ENCODE measurements at regions not wholly inside any gene's neighbourhood (a gene's known extent, or its start where the extent isn't known, plus 50 kb on each side); places are given as distances from the start of the nearest gene placed in this dataset.

GRCh38 chr14:58817846-58818245 lies 180.1 kb downstream of the DACT1 start:
- no peaks in the 10 kb centered on the region for H3K4me1 ChIP-seq (ENCODE audit: low read length)
- H3K27ac ChIP-seq (ENCODE audit: low read length) = no peak overlapping the region
- H3K27me3 ChIP-seq (ENCODE audit: low read length) = no peaks in the 10 kb centered on the region
- no peaks in the 10 kb centered on the region for H4K20me1 ChIP-seq (ENCODE audit: insufficient read depth, low read depth, low read length)
- H3K4me3 ChIP-seq (ENCODE audit: low read length) = no peak overlapping the region
- no peaks in the 10 kb centered on the region for H3K9me2 ChIP-seq (replicated peaks; ENCODE audit: insufficient read depth, low read length)
- no peak for DNase-seq
- H3K4me2 ChIP-seq (ENCODE audit: low read depth, low read length, poor library complexity, severe bottlenecking) = no peak overlapping the region
- no peaks in the 10 kb centered on the region for H3K79me2 ChIP-seq (ENCODE audit: low read length)
- no peak overlapping the region for H3K9ac ChIP-seq (ENCODE audit: low read length)
- no peak overlapping the region for H2AFZ ChIP-seq (ENCODE audit: low read length)
- H3K36me3 ChIP-seq (ENCODE audit: insufficient read depth, low read length) = no peaks in the 10 kb centered on the region
- H3K9me3 ChIP-seq (ENCODE audit: low read length) = no peaks in the 10 kb centered on the region

DNA sequence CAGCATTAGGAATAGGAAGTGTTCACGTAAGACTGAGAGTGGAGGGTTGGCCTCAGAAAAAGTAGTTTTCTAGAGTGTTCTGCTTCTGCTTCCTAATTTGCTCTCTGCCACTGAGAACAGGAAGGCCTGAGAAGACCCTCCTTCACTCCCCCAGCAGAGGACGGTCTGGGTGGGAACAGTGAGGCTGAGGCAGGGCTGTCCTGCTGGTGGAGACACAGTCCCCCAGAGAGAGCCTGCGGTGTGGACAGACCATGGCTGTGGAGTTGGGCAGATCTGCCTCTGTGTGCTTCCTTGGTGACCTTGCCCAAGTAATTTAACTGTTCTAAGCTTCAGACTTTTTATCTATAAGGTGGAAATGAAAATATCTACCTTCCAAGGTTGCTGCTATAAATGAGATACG lies 182.3 kb downstream of the DACT1 start:
- no peaks in the 10 kb centered on the region for H4K20me1 ChIP-seq (ENCODE audit: insufficient read depth, low read depth, low read length)
- no peak overlapping the region for H3K9ac ChIP-seq (ENCODE audit: low read length)
- no peak overlapping the region for H3K4me3 ChIP-seq (ENCODE audit: low read length)
- H3K9me3 ChIP-seq (ENCODE audit: low read length) = no peaks in the 10 kb centered on the region
- H3K4me1 ChIP-seq (ENCODE audit: low read length) = no peaks in the 10 kb centered on the region
- no peak overlapping the region for H2AFZ ChIP-seq (ENCODE audit: low read length)
- no peak for DNase-seq
- H3K4me2 ChIP-seq (ENCODE audit: low read depth, low read length, poor library complexity, severe bottlenecking) = no peak overlapping the region
- no peaks in the 10 kb centered on the region for H3K9me2 ChIP-seq (replicated peaks; ENCODE audit: insufficient read depth, low read length)
- no peaks in the 10 kb centered on the region for H3K27me3 ChIP-seq (ENCODE audit: low read length)
- no peak overlapping the region for H3K27ac ChIP-seq (ENCODE audit: low read length)
- no peaks in the 10 kb centered on the region for H3K36me3 ChIP-seq (ENCODE audit: insufficient read depth, low read length)
- no peaks in the 10 kb centered on the region for H3K79me2 ChIP-seq (ENCODE audit: low read length)

GRCh38 chr14:58821421-58821820 lies 183.7 kb downstream of the DACT1 start:
- Histone ChIP-seq H3K79me2 (ENCODE audit: low read length) (no peaks in the 10 kb centered on the region), H3K4me2 (ENCODE audit: low read depth, low read length, poor library complexity, severe bottlenecking) (no peak overlapping the region)

DNA sequence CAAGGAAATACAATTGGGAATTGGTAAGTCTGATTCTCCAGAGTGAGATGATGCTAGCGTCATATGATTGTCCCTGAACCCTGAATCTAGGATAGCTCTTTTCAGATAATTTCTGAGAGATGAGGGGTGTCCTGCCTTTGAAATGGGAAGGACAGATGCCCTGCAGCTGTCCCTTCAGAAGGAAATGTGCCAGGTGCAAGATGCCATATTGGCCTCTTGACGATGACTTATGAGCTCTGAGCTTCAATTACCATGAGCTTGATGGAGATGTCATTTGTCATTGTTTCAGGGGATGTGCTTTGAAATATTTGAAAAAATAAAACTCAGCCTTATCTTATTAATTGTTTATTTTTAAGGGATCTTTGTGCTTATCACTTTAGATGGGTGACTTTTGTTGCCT lies 185.1 kb downstream of the DACT1 start:
- Histone ChIP-seq H3K9me3 (ENCODE audit: low read length) (peaks cover 4% of the 10 kb centered on the region), H3K27me3 (ENCODE audit: low read length) (no peaks in the 10 kb centered on the region), H3K9me2 (replicated peaks; ENCODE audit: insufficient read depth, low read length) (no peaks in the 10 kb centered on the region), H3K9ac (ENCODE audit: low read length) (no peak overlapping the region), H3K4me3 (ENCODE audit: low read length) (no peak overlapping the region), H4K20me1 (ENCODE audit: insufficient read depth, low read depth, low read length) (no peaks in the 10 kb centered on the region), H3K79me2 (ENCODE audit: low read length) (no peaks in the 10 kb centered on the region), H3K4me2 (ENCODE audit: low read depth, low read length, poor library complexity, severe bottlenecking) (no peak overlapping the region), H2AFZ (ENCODE audit: low read length) (no peak overlapping the region), H3K36me3 (ENCODE audit: insufficient read depth, low read length) (no peaks in the 10 kb centered on the region), H3K4me1 (ENCODE audit: low read length) (no peaks in the 10 kb centered on the region), H3K27ac (ENCODE audit: low read length) (no peak overlapping the region)
- no peak for DNase-seq

More at GRCh38 chr14:58821421-58821820, 183.7 kb downstream of the DACT1 start:
- Histone ChIP-seq H3K9ac (ENCODE audit: low read length) (no peak overlapping the region), H3K27me3 (ENCODE audit: low read length) (no peaks in the 10 kb centered on the region), H3K9me3 (ENCODE audit: low read length) (no peaks in the 10 kb centered on the region), H4K20me1 (ENCODE audit: insufficient read depth, low read depth, low read length) (no peaks in the 10 kb centered on the region), H2AFZ (ENCODE audit: low read length) (no peak overlapping the region), H3K4me1 (ENCODE audit: low read length) (no peaks in the 10 kb centered on the region), H3K4me3 (ENCODE audit: low read length) (no peak overlapping the region), H3K27ac (ENCODE audit: low read length) (no peak overlapping the region), H3K36me3 (ENCODE audit: insufficient read depth, low read length) (no peaks in the 10 kb centered on the region), H3K9me2 (replicated peaks; ENCODE audit: insufficient read depth, low read length) (no peaks in the 10 kb centered on the region)
- DNase-seq = no peak

GRCh38 chr14:58823312-58823711 lies 185.6 kb downstream of the DACT1 start:
- no peaks in the 10 kb centered on the region for H3K4me1 ChIP-seq (ENCODE audit: low read length)
- no peaks in the 10 kb centered on the region for H3K9me2 ChIP-seq (replicated peaks; ENCODE audit: insufficient read depth, low read length)
- H2AFZ ChIP-seq (ENCODE audit: low read length) = no peak overlapping the region
- no peak overlapping the region for H3K27ac ChIP-seq (ENCODE audit: low read length)
- DNase-seq = no peak
- no peak overlapping the region for H3K4me3 ChIP-seq (ENCODE audit: low read length)
- H3K27me3 ChIP-seq (ENCODE audit: low read length) = no peaks in the 10 kb centered on the region
- H3K9me3 ChIP-seq (ENCODE audit: low read length) = peaks cover 4% of the 10 kb centered on the region
- no peaks in the 10 kb centered on the region for H3K36me3 ChIP-seq (ENCODE audit: insufficient read depth, low read length)
- H3K4me2 ChIP-seq (ENCODE audit: low read depth, low read length, poor library complexity, severe bottlenecking) = no peak overlapping the region
- H3K79me2 ChIP-seq (ENCODE audit: low read length) = no peaks in the 10 kb centered on the region
- no peak overlapping the region for H3K9ac ChIP-seq (ENCODE audit: low read length)
- H4K20me1 ChIP-seq (ENCODE audit: insufficient read depth, low read depth, low read length) = no peaks in the 10 kb centered on the region

GRCh38 chr14:58824106-58824505 lies 186.3 kb downstream of the DACT1 start:
- H3K9ac ChIP-seq (ENCODE audit: low read length) = no peak overlapping the region
- H3K9me2 ChIP-seq (replicated peaks; ENCODE audit: insufficient read depth, low read length) = no peaks in the 10 kb centered on the region
- no peaks in the 10 kb centered on the region for H3K4me1 ChIP-seq (ENCODE audit: low read length)
- peaks cover 4% of the 10 kb centered on the region for H3K9me3 ChIP-seq (ENCODE audit: low read length)
- no peak overlapping the region for H3K4me2 ChIP-seq (ENCODE audit: low read depth, low read length, poor library complexity, severe bottlenecking)
- H3K79me2 ChIP-seq (ENCODE audit: low read length) = no peaks in the 10 kb centered on the region
- no peak for DNase-seq
- H3K4me3 ChIP-seq (ENCODE audit: low read length) = no peak overlapping the region
- no peak overlapping the region for H2AFZ ChIP-seq (ENCODE audit: low read length)
- no peaks in the 10 kb centered on the region for H3K27me3 ChIP-seq (ENCODE audit: low read length)
- H3K27ac ChIP-seq (ENCODE audit: low read length) = no peak overlapping the region
- H4K20me1 ChIP-seq (ENCODE audit: insufficient read depth, low read depth, low read length) = no peaks in the 10 kb centered on the region
- H3K36me3 ChIP-seq (ENCODE audit: insufficient read depth, low read length) = no peaks in the 10 kb centered on the region

GRCh38 chr14:58824796-58825195 lies 187.0 kb downstream of the DACT1 start:
- Histone ChIP-seq H3K4me1 (ENCODE audit: low read length) (no peaks in the 10 kb centered on the region), H3K4me3 (ENCODE audit: low read length) (no peak overlapping the region), H3K4me2 (ENCODE audit: low read depth, low read length, poor library complexity, severe bottlenecking) (no peak overlapping the region), H3K36me3 (ENCODE audit: insufficient read depth, low read length) (no peaks in the 10 kb centered on the region), H3K27me3 (ENCODE audit: low read length) (no peaks in the 10 kb centered on the region), H2AFZ (ENCODE audit: low read length) (no peak overlapping the region), H3K9ac (ENCODE audit: low read length) (no peak overlapping the region), H3K9me2 (replicated peaks; ENCODE audit: insufficient read depth, low read length) (no peaks in the 10 kb centered on the region), H4K20me1 (ENCODE audit: insufficient read depth, low read depth, low read length) (no peaks in the 10 kb centered on the region), H3K9me3 (ENCODE audit: low read length) (peaks cover 4% of the 10 kb centered on the region), H3K27ac (ENCODE audit: low read length) (no peak overlapping the region), H3K79me2 (ENCODE audit: low read length) (no peaks in the 10 kb centered on the region)
- no peak for DNase-seq

GRCh38 chr14:58825606-58826005 lies 187.8 kb downstream of the DACT1 start:
- H3K9me3 ChIP-seq (ENCODE audit: low read length) = peaks cover 4% of the 10 kb centered on the region
- no peaks in the 10 kb centered on the region for H3K27me3 ChIP-seq (ENCODE audit: low read length)
- H3K4me2 ChIP-seq (ENCODE audit: low read depth, low read length, poor library complexity, severe bottlenecking) = no peak overlapping the region
- no peaks in the 10 kb centered on the region for H3K79me2 ChIP-seq (ENCODE audit: low read length)
- H2AFZ ChIP-seq (ENCODE audit: low read length) = no peak overlapping the region
- H3K4me1 ChIP-seq (ENCODE audit: low read length) = no peaks in the 10 kb centered on the region
- no peaks in the 10 kb centered on the region for H3K9me2 ChIP-seq (replicated peaks; ENCODE audit: insufficient read depth, low read length)
- no peak for DNase-seq
- H3K27ac ChIP-seq (ENCODE audit: low read length) = no peak overlapping the region
- H3K36me3 ChIP-seq (ENCODE audit: insufficient read depth, low read length) = no peaks in the 10 kb centered on the region
- H3K4me3 ChIP-seq (ENCODE audit: low read length) = no peak overlapping the region
- no peak overlapping the region for H3K9ac ChIP-seq (ENCODE audit: low read length)
- no peaks in the 10 kb centered on the region for H4K20me1 ChIP-seq (ENCODE audit: insufficient read depth, low read depth, low read length)

Measured in Karpas-422 (cell line).